GM12878 (cell line): ENCODE measurements at regions not wholly inside any gene's neighbourhood (a gene's known extent, or its start where the extent isn't known, plus 50 kb on each side); places are given as distances from the start of the nearest gene placed in this dataset.

Source experiments
- ATAC-seq: fragments of 200-7000 bp; cut with Tn5 transposase; 3 replicates; pipeline ENCODE4 v1.9.1; 2020; ENCODE audit warnings: mild to moderate bottlenecking, moderate library complexity
- BruUV-seq: library from RNA; stranded (reverse); fragments of 400-500 nt; replicated peaks from 2 replicates; lab custom pipeline; 2021; lab: Mats Ljungman, UMichigan
- CTCF ChIA-PET: fragments of 300-600 bp; sonication (Branson Sonifier 250); formaldehyde crosslinking; extraction: SDS; loops from one replicate; lab custom pipeline; 2021; ENCODE audit warnings: inconsistent platforms; lab: Yijun Ruan, JAX
- POLR2A ChIA-PET: fragments of 350-600 bp; formaldehyde crosslinking; extraction: SDS; loops from one replicate; lab custom pipeline; 2021; ENCODE audit warnings: inconsistent platforms; lab: Charles Lee
- RAD21 ChIA-PET: fragments of 300-600 bp; sonication (Branson Sonifier 250); formaldehyde crosslinking; loops from one replicate; lab custom pipeline; 2023; ENCODE audit warnings: antibody characterized with exemption; ENCODE audit not compliant: unreplicated experiment; lab: Charles Lee
- SMC1A ChIA-PET: fragments of 300-600 bp; sonication (Branson Sonifier 250); formaldehyde crosslinking; loops from one replicate; lab custom pipeline; 2023; ENCODE audit not compliant: unreplicated experiment, uncharacterized antibody; lab: Charles Lee
- DNase-seq: peaks from one replicate; pipeline ENCODE4 v3.0.0-alpha.2; 2011; ENCODE audit warnings: low read depth, low spot score
- FAIRE-seq: peaks from 3 replicates; lab custom pipeline; 2011; peaks lifted over from hg19 to GRCh38; lab: Jason Lieb, UNC
- H2AFZ ChIP-seq: 2 replicates; pipeline ENCODE4 v1.6.0; 2011; ENCODE audit warnings: low read depth, low read length, control low read depth; ENCODE audit not compliant: control insufficient read depth
- H3K27ac ChIP-seq: 2 replicates; pipeline ENCODE4 v1.5.1; 2011; ENCODE audit warnings: control low read depth; ENCODE audit not compliant: control insufficient read depth, insufficient read depth
- H3K27me3 ChIP-seq, 2 experiments: replicated peaks in 1 of 2; 2 replicates each; pipeline versions ENCODE4 v1.6.0 to v1.6.1; 2011; ENCODE audit warnings: low read length in 1 of 2; ENCODE audit not compliant: control insufficient read depth in 2 of 2, insufficient read depth in 2 of 2
- H3K36me3 ChIP-seq, 2 experiments: 2 replicates each; pipeline ENCODE4 v1.5.1; 2011; ENCODE audit warnings: low read length in 1 of 2; ENCODE audit not compliant: control insufficient read depth in 2 of 2, insufficient read depth in 2 of 2
- H3K4me1 ChIP-seq: 2 replicates; pipeline ENCODE4 v1.6.1; 2011; ENCODE audit warnings: mild to moderate bottlenecking, low read length, moderate library complexity, mixed read lengths; ENCODE audit not compliant: control insufficient read depth, insufficient read depth
- H3K4me2 ChIP-seq: 2 replicates; pipeline ENCODE4 v1.6.0; 2011; ENCODE audit warnings: control low read depth; ENCODE audit not compliant: control insufficient read depth, insufficient read depth
- H3K4me3 ChIP-seq: fragments of 200-600 bp; sonication (generic); 2 replicates; pipeline ENCODE4 v1.5.1; 2016
- H3K79me2 ChIP-seq: 2 replicates; pipeline ENCODE4 v1.6.0; 2011; ENCODE audit warnings: low read length; ENCODE audit not compliant: control insufficient read depth, insufficient read depth
- H3K9ac ChIP-seq: 2 replicates; pipeline ENCODE4 v1.8.0; 2011; ENCODE audit warnings: low read length, control low read depth, mixed read lengths; ENCODE audit not compliant: control insufficient read depth, insufficient read depth
- H3K9me3 ChIP-seq: replicated peaks from 3 replicates; pipeline ENCODE4 v1.5.1; 2011; ENCODE audit warnings: mild to moderate bottlenecking, low read length; ENCODE audit not compliant: control insufficient read depth, insufficient read depth
- H4K20me1 ChIP-seq: 2 replicates; pipeline ENCODE4 v1.6.0; 2011; ENCODE audit not compliant: control insufficient read depth, insufficient read depth
- CHD1 ChIP-seq: IDR thresholded peaks from 2 replicates; pipeline ENCODE4 v1.6.1; 2012; ENCODE audit warnings: low read depth, low read length, improper control_type of control experiment
- CUX1 ChIP-seq: IDR thresholded peaks from 2 replicates; pipeline ENCODE4 v1.6.1; 2012; ENCODE audit warnings: improper control_type of control experiment, low read depth, low read length; ENCODE audit not compliant: insufficient replicate concordance
- FOS ChIP-seq: IDR thresholded peaks from 3 replicates; pipeline ENCODE4 v1.6.1; 2011; ENCODE audit warnings: borderline replicate concordance; ENCODE audit not compliant: insufficient read length; ENCODE audit errors: extremely low read depth
- HDGF ChIP-seq: fragments of 450-650 bp; IDR thresholded peaks from 2 replicates; pipeline ENCODE4 v1.6.1; 2016; ENCODE audit warnings: antibody characterized with exemption
- SUPT20H ChIP-seq: IDR thresholded peaks from 2 replicates; pipeline ENCODE4 v1.6.1; 2011; ENCODE audit warnings: low read depth, mild to moderate bottlenecking, low read length, moderate library complexity, borderline replicate concordance; ENCODE audit not compliant: control insufficient read depth
- ZNF687 ChIP-seq: fragments of 450-650 bp; IDR thresholded peaks from 2 replicates; pipeline ENCODE4 v1.6.1; 2017; ENCODE audit warnings: mild to moderate bottlenecking, moderate library complexity
- WGBS: methylation state at CpG from one replicate; pipeline ENCODE4 v1.1.6; 2016; ENCODE audit warnings: low lambda C conversion rate; ENCODE audit not compliant: insufficient replicate concordance, insufficient coverage; ENCODE audit errors: missing lambda C conversion rate; 5-methylcytosine and 5-hydroxymethylcytosine counted together
- in situ Hi-C: fragments of 300-500 bp; cut with MboI; formaldehyde crosslinking; loops from 9 replicates; pipeline ENCODE4 v1.14.3; 2018; ENCODE audit warnings: mixed read lengths
- intact Hi-C: fragments of 100-400 bp; cut with micrococcal nuclease; formaldehyde crosslinking; loops from one replicate; pipeline ENCODE4 v1.14.2; 2022; ENCODE audit not compliant: unreplicated experiment
- TF ChIP-seq, protein P1 (sequence below): fragments of 450-650 bp; IDR thresholded peaks from 2 replicates; pipeline ENCODE4 v1.6.1; 2017; ENCODE audit warnings: mild to moderate bottlenecking, moderate library complexity

- no peak for ATAC-seq
- Histone ChIP-seq H3K9me3 (no peaks in the 10 kb centered on the region), H3K27ac (no peak overlapping the region), H2AFZ (no peak overlapping the region), H3K27me3 (no peaks in the 10 kb centered on the region), H4K20me1 (no peaks in the 10 kb centered on the region), H3K36me3 (no peaks in the 10 kb centered on the region), H3K79me2 (no peaks in the 10 kb centered on the region), H3K4me3 (no peak overlapping the region), H3K4me1 (no peaks in the 10 kb centered on the region), H3K4me2 (no peak overlapping the region), H3K9ac (no peak overlapping the region)
- no peak for FAIRE-seq
- ChIA-PET SMC1A (no interaction called here), CTCF (no interaction called here), RAD21 (no interaction called here), POLR2A (no interaction called here)
- in situ Hi-C loops (no loop called here), intact Hi-C loops (no loop called here)
- TF ChIP-seq SUPT20H: no peak
- TF ChIP-seq HDGF: no peak
- TF ChIP-seq, protein P1, sequence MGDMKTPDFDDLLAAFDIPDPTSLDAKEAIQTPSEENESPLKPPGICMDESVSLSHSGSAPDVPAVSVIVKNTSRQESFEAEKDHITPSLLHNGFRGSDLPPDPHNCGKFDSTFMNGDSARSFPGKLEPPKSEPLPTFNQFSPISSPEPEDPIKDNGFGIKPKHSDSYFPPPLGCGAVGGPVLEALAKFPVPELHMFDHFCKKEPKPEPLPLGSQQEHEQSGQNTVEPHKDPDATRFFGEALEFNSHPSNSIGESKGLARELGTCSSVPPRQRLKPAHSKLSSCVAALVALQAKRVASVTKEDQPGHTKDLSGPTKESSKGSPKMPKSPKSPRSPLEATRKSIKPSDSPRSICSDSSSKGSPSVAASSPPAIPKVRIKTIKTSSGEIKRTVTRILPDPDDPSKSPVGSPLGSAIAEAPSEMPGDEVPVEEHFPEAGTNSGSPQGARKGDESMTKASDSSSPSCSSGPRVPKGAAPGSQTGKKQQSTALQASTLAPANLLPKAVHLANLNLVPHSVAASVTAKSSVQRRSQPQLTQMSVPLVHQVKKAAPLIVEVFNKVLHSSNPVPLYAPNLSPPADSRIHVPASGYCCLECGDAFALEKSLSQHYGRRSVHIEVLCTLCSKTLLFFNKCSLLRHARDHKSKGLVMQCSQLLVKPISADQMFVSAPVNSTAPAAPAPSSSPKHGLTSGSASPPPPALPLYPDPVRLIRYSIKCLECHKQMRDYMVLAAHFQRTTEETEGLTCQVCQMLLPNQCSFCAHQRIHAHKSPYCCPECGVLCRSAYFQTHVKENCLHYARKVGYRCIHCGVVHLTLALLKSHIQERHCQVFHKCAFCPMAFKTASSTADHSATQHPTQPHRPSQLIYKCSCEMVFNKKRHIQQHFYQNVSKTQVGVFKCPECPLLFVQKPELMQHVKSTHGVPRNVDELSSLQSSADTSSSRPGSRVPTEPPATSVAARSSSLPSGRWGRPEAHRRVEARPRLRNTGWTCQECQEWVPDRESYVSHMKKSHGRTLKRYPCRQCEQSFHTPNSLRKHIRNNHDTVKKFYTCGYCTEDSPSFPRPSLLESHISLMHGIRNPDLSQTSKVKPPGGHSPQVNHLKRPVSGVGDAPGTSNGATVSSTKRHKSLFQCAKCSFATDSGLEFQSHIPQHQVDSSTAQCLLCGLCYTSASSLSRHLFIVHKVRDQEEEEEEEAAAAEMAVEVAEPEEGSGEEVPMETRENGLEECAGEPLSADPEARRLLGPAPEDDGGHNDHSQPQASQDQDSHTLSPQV: no peak
- no peak for TF ChIP-seq CHD1
- TF ChIP-seq CUX1: no peak
- no peak for TF ChIP-seq FOS
- TF ChIP-seq ZNF687: no peak
- no peak for DNase-seq
- 7% methylated on average over 1 of the region's 1 CpG for WGBS
- no TSS peak for BruUV-seq
Observed at GRCh38 chr14:83196236-83196635, 1662.6 kb upstream of the SEL1L start.
